ENCODE measurements at regions not wholly inside any gene's neighbourhood (a gene's known extent, or its start where the extent isn't known, plus 50 kb on each side); places are given as distances from the start of the nearest gene placed in this dataset.
"Not testable (repeated sequence)": the region's sequence is repeated elsewhere in the genome, so short reads cannot be mapped to it uniquely, and the experiment has no call there.

- H3K27ac ChIP-seq; H3K27me3 ChIP-seq; DNase-seq (ENCODE audit: extremely low spot score in 2 of 2); H3K36me3 ChIP-seq; intact Hi-C loops (cut with DNase I); H3K9me3 ChIP-seq; H3K4me1 ChIP-seq: not testable (repeated sequence)
- H3K4me3 ChIP-seq: peak overlapping the region; percentile 30 to 35
These were observed 128.0 kb upstream of the PABPC3 start for GRCh38 chr13:24967970-24968369.

- H3K4me1 ChIP-seq; H3K27ac ChIP-seq; H3K9me3 ChIP-seq; intact Hi-C loops (cut with DNase I); H3K27me3 ChIP-seq; H3K36me3 ChIP-seq; DNase-seq (ENCODE audit: extremely low spot score in 2 of 2): not testable (repeated sequence)
- H3K4me3 ChIP-seq: peak overlapping the region; percentile 30 to 35
These were observed 127.5 kb upstream of the PABPC3 start for GRCh38 chr13:24968416-24968815.

- H3K4me1 ChIP-seq; H3K9me3 ChIP-seq; H3K27ac ChIP-seq; DNase-seq (ENCODE audit: extremely low spot score in 2 of 2); intact Hi-C loops (cut with DNase I); H3K36me3 ChIP-seq; H3K27me3 ChIP-seq; H3K4me3 ChIP-seq: not testable (repeated sequence)
These were observed 122.8 kb upstream of the PABPC3 start for GRCh38 chr13:24973102-24973501.

GRCh38 chr13:24981181-24981803 is 114.6 kb upstream of the PABPC3 start:
- H3K27me3 ChIP-seq; H3K4me1 ChIP-seq; intact Hi-C loops (cut with DNase I); H3K27ac ChIP-seq; H3K36me3 ChIP-seq; H3K4me3 ChIP-seq; DNase-seq (ENCODE audit: extremely low spot score in 2 of 2); H3K9me3 ChIP-seq: not testable (repeated sequence)

GRCh38 chr13:24982333-24982999 is 113.5 kb upstream of the PABPC3 start:
- intact Hi-C loops (cut with DNase I): no loop called here
- Histone ChIP-seq H3K4me3 (no peak overlapping the region), H3K36me3 (no peaks in the 10 kb centered on the region), H3K9me3 (no peaks in the 10 kb centered on the region), H3K27ac (no peak overlapping the region), H3K4me1 (no peaks in the 10 kb centered on the region), H3K27me3 (no peaks in the 10 kb centered on the region)
- no peak for TF ChIP-seq CTCF (IDR thresholded peaks at IDR 0.05)
- no peak for TF ChIP-seq POLR2AphosphoS5 (IDR thresholded peaks at IDR 0.05; ENCODE audit: insufficient read depth in 1 of 2, low read depth in 1 of 2)
- TF ChIP-seq POLR2A (IDR thresholded peaks at IDR 0.05): no peak
- no peak for DNase-seq (ENCODE audit: extremely low spot score in 2 of 2)

GRCh38 chr13:24983094-24983493 is 112.8 kb upstream of the PABPC3 start:
- DNase-seq (ENCODE audit: extremely low spot score in 2 of 2): no peak
- TF ChIP-seq CTCF (IDR thresholded peaks at IDR 0.05): no peak
- TF ChIP-seq POLR2AphosphoS5 (IDR thresholded peaks at IDR 0.05; ENCODE audit: insufficient read depth in 1 of 2, low read depth in 1 of 2): no peak
- TF ChIP-seq POLR2A (IDR thresholded peaks at IDR 0.05): no peak
- no peak overlapping the region for H3K4me3 ChIP-seq
- H3K36me3 ChIP-seq: no peaks in the 10 kb centered on the region
- no peaks in the 10 kb centered on the region for H3K27me3 ChIP-seq
- no peaks in the 10 kb centered on the region for H3K4me1 ChIP-seq
- H3K27ac ChIP-seq: no peak overlapping the region
- H3K9me3 ChIP-seq: no peaks in the 10 kb centered on the region
- intact Hi-C loops (cut with DNase I): no loop called here

GRCh38 chr13:24984134-24984533 is 111.8 kb upstream of the PABPC3 start:
- no peak overlapping the region for H3K4me3 ChIP-seq
- no peaks in the 10 kb centered on the region for H3K9me3 ChIP-seq
- TF ChIP-seq POLR2A (IDR thresholded peaks at IDR 0.05) (no peak), CTCF (IDR thresholded peaks at IDR 0.05) (no peak), POLR2AphosphoS5 (IDR thresholded peaks at IDR 0.05; ENCODE audit: insufficient read depth in 1 of 2, low read depth in 1 of 2) (no peak)
- no peaks in the 10 kb centered on the region for H3K4me1 ChIP-seq
- intact Hi-C loops (cut with DNase I): no loop called here
- DNase-seq (ENCODE audit: extremely low spot score in 2 of 2): no peak
- no peaks in the 10 kb centered on the region for H3K36me3 ChIP-seq
- no peaks in the 10 kb centered on the region for H3K27me3 ChIP-seq
- H3K27ac ChIP-seq: no peak overlapping the region

All from vagina (tissue), 2 donors.